ENCODE measurements at regions not wholly inside any gene's neighbourhood (a gene's known extent, or its start where the extent isn't known, plus 50 kb on each side); places are given as distances from the start of the nearest gene placed in this dataset.

GRCh38 chr5:168019143-168019542 lies 272.3 kb upstream of the WWC1 start:
- no peaks in the 10 kb centered on the region for H3F3A ChIP-seq (ENCODE audit: insufficient read depth)
- H4K20me1 ChIP-seq (ENCODE audit: low read depth, low read length): no peaks in the 10 kb centered on the region
- no peaks in the 10 kb centered on the region for H3K79me2 ChIP-seq (ENCODE audit: insufficient read depth, low read length)
- H2AFZ ChIP-seq (ENCODE audit: low read depth, low read length, severe bottlenecking): no peak overlapping the region
- no peak overlapping the region for H3K27ac ChIP-seq (ENCODE audit: low read depth, low read length)
- H3K36me3 ChIP-seq (ENCODE audit: low read length): no peaks in the 10 kb centered on the region
- H3K9ac ChIP-seq (ENCODE audit: low read length): no peak overlapping the region
- no peak overlapping the region for H3K4me2 ChIP-seq (ENCODE audit: low read depth, low read length, poor library complexity, severe bottlenecking)
- TF ChIP-seq EZH2phosphoT487 (conservative IDR thresholded peaks at IDR 0.05; ENCODE audit: low read length) (no peak), CTCF (IDR thresholded peaks at IDR 0.05; ENCODE audit: insufficient read depth, low read length, poor library complexity, severe bottlenecking) (no peak)
- no peaks in the 10 kb centered on the region for H3K27me3 ChIP-seq (ENCODE audit: low read length)
- no peaks in the 10 kb centered on the region for H3K9me2 ChIP-seq (replicated peaks; ENCODE audit: insufficient read depth, low read length)
- H3K4me3 ChIP-seq (ENCODE audit: insufficient read depth, low read length, poor library complexity, severe bottlenecking): no peak overlapping the region
- H3K9me3 ChIP-seq (ENCODE audit: insufficient read depth, low read length): no peaks in the 10 kb centered on the region

- Histone ChIP-seq H3K9ac (ENCODE audit: low read length) (no peak overlapping the region), H3K27me3 (ENCODE audit: low read length) (no peaks in the 10 kb centered on the region), H3K9me2 (replicated peaks; ENCODE audit: insufficient read depth, low read length) (no peaks in the 10 kb centered on the region), H3K9me3 (ENCODE audit: insufficient read depth, low read length) (no peaks in the 10 kb centered on the region), H3F3A (ENCODE audit: insufficient read depth) (no peaks in the 10 kb centered on the region), H3K36me3 (ENCODE audit: low read length) (no peaks in the 10 kb centered on the region), H3K4me2 (ENCODE audit: low read depth, low read length, poor library complexity, severe bottlenecking) (no peak overlapping the region), H3K79me2 (ENCODE audit: insufficient read depth, low read length) (no peaks in the 10 kb centered on the region), H3K27ac (ENCODE audit: low read depth, low read length) (no peak overlapping the region), H4K20me1 (ENCODE audit: low read depth, low read length) (no peaks in the 10 kb centered on the region), H2AFZ (ENCODE audit: low read depth, low read length, severe bottlenecking) (no peak overlapping the region), H3K4me3 (ENCODE audit: insufficient read depth, low read length, poor library complexity, severe bottlenecking) (no peak overlapping the region)
- TF ChIP-seq EZH2phosphoT487 (conservative IDR thresholded peaks at IDR 0.05; ENCODE audit: low read length) (no peak), CTCF (IDR thresholded peaks at IDR 0.05; ENCODE audit: insufficient read depth, low read length, poor library complexity, severe bottlenecking) (no peak)
These were observed 270.7 kb upstream of the WWC1 start for GRCh38 chr5:168020542-168021294.

DNA sequence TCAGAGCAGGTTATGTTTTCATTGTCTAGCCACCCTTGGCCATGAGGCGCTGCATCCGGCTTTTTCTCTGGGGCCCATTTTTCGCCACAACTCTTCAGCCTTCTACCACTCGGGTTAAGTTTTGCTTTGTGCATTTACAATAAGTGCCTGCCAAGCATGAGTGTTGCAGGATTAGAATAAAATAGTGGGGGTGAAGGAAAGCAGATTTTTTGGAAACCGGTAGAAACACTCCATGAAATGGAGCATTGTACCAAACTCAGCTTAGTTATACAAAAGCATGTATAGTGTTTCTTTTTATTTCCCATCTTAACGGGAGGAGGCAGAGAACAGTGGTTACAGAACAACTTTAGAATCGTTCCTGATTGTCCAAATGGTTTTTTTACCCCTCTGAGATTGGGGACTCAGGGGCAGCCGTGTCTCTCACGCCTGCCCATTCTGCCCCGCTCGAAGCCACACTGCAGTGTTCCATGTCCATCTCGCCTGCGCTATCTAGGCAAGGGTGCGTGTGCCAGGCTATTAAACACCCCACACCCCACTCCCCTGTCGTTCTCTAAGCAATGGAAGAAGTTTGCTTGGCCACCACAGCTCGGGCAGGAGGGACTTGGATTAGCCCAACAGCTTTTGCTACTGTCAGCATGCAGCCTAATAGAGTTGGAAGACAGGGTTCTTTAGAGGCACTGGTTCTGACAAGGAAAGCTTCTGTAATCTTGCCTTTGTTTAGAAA lies 268.8 kb upstream of the WWC1 start:
- Histone ChIP-seq H3K27me3 (ENCODE audit: low read length) (no peaks in the 10 kb centered on the region), H3K36me3 (ENCODE audit: low read length) (no peaks in the 10 kb centered on the region), H3K4me3 (ENCODE audit: insufficient read depth, low read length, poor library complexity, severe bottlenecking) (no peak overlapping the region), H3K27ac (ENCODE audit: low read depth, low read length) (no peak overlapping the region), H3K4me2 (ENCODE audit: low read depth, low read length, poor library complexity, severe bottlenecking) (no peak overlapping the region), H3K79me2 (ENCODE audit: insufficient read depth, low read length) (no peaks in the 10 kb centered on the region), H3F3A (ENCODE audit: insufficient read depth) (no peaks in the 10 kb centered on the region), H3K9me3 (ENCODE audit: insufficient read depth, low read length) (no peaks in the 10 kb centered on the region), H2AFZ (ENCODE audit: low read depth, low read length, severe bottlenecking) (no peak overlapping the region), H3K9me2 (replicated peaks; ENCODE audit: insufficient read depth, low read length) (no peaks in the 10 kb centered on the region), H3K9ac (ENCODE audit: low read length) (no peak overlapping the region), H4K20me1 (ENCODE audit: low read depth, low read length) (no peaks in the 10 kb centered on the region)
- TF ChIP-seq EZH2phosphoT487 (conservative IDR thresholded peaks at IDR 0.05; ENCODE audit: low read length) (no peak), CTCF (IDR thresholded peaks at IDR 0.05; ENCODE audit: insufficient read depth, low read length, poor library complexity, severe bottlenecking) (no peak)

Data from SU-DHL-6 (cell line).